Lung (tissue), 11 donors: ENCODE measurements at regions not wholly inside any gene's neighbourhood (a gene's known extent, or its start where the extent isn't known, plus 50 kb on each side); places are given as distances from the start of the nearest gene placed in this dataset.

Experiments
- ATAC-seq: fragments of 200-7000 bp; cut with Tn5 transposase; one replicate; pipeline ENCODE4 v1.9.1; 2020; ENCODE audit warnings: moderate number of reproducible peaks; ENCODE audit not compliant: insufficient read depth, low FRiP score
- DNase-seq, 3 donors: peaks; one replicate each; pipeline ENCODE4 v3.0.0-alpha.2; 2013 to 2017
- H3K27ac ChIP-seq, 2 donors: one replicate each; pipeline ENCODE4 v1.5.1; 2013; ENCODE audit warnings: mild to moderate bottlenecking in 2 of 2, moderate library complexity in 2 of 2, control low read depth in 1 of 2, inconsistent platforms in 1 of 2, low read depth in 1 of 2, low read length in 1 of 2
- H3K27me3 ChIP-seq, 3 donors: one replicate each; pipeline ENCODE4 v1.5.1; 2013; ENCODE audit warnings: low read length in 2 of 3; ENCODE audit not compliant: control insufficient read depth in 3 of 3, insufficient read depth in 3 of 3
- H3K36me3 ChIP-seq, 4 donors: one replicate each; pipeline ENCODE4 v1.5.1; 2013; ENCODE audit warnings: low read length in 4 of 4, mild to moderate bottlenecking in 1 of 4, moderate library complexity in 1 of 4; ENCODE audit not compliant: control insufficient read depth in 4 of 4, insufficient read depth in 4 of 4
- H3K4me1 ChIP-seq, 5 donors: one replicate each; pipeline ENCODE4 v1.5.1; 2013; ENCODE audit warnings: low read length in 5 of 5, mild to moderate bottlenecking in 2 of 5, moderate library complexity in 1 of 5; ENCODE audit not compliant: control insufficient read depth in 5 of 5, insufficient read depth in 5 of 5
- H3K4me3 ChIP-seq: one replicate; pipeline ENCODE4 v1.5.1; 2013; ENCODE audit warnings: mild to moderate bottlenecking, control low read depth, moderate library complexity
- H3K9ac ChIP-seq, 2 donors: one replicate each; pipeline ENCODE4 v1.5.1; 2013; ENCODE audit warnings: low read length in 2 of 2, control low read depth in 1 of 2; ENCODE audit not compliant: insufficient read depth in 1 of 2
- H3K9me3 ChIP-seq, 4 donors: one replicate each; pipeline ENCODE4 v1.5.1; 2013; ENCODE audit warnings: low read length in 3 of 4, mild to moderate bottlenecking in 1 of 4, moderate library complexity in 1 of 4; ENCODE audit not compliant: control insufficient read depth in 4 of 4, insufficient read depth in 3 of 4
- CTCF ChIP-seq: IDR thresholded peaks from 2 replicates; pipeline ENCODE4 v1.5.1; 2012; ENCODE audit warnings: mild to moderate bottlenecking; ENCODE audit errors: control extremely low read depth, extremely low read depth
- WGBS, 2 donors: extraction: QIAGEN DNeasy Blood & Tissue Kit; methylation state at CpG; one replicate each; pipeline ENCODE4 v1.1.7; 2013; 5-methylcytosine and 5-hydroxymethylcytosine counted together
- donor health status: control.
- donor health status: control.
- donor health status: Bipolar disorder and iron deficiency.
- donor health status: healthy.
- donor health status: DM: yes; HTN: yes; CAD: no.

- TF ChIP-seq CTCF: no peak
- ATAC-seq (no peak), DNase-seq (no peak)
- Histone ChIP-seq H3K27me3 (no peaks in the 10 kb centered on the region), H3K27ac (no peak overlapping the region), H3K36me3 (no peaks in the 10 kb centered on the region), H3K4me3 (no peak overlapping the region), H3K9me3 (no peaks in the 10 kb centered on the region), H3K4me1 (peaks cover 0 to 2% (median 0%) of the 10 kb centered on the region in 5 donors), H3K9ac (no peak overlapping the region)
- 74 to 86% methylated on average over 7 of the region's 7 CpGs for WGBS, 2 donors
These were observed 88.9 kb upstream of the TPRG1 start for GRCh38 chr3:189082666-189083427.

GRCh38 chr3:189084620-189085019 lies 87.2 kb upstream of the TPRG1 start:
- DNase-seq (no peak), ATAC-seq (no peak)
- no peak for TF ChIP-seq CTCF
- no peaks in the 10 kb centered on the region for H3K4me1 ChIP-seq
- H3K9me3 ChIP-seq: no peaks in the 10 kb centered on the region
- 57 to 66% methylated on average over 4 of the region's 4 CpGs for WGBS, 2 donors
- H3K4me3 ChIP-seq: no peak overlapping the region
- H3K27me3 ChIP-seq: no peaks in the 10 kb centered on the region
- no peak overlapping the region for H3K9ac ChIP-seq
- H3K27ac ChIP-seq: no peak overlapping the region
- no peaks in the 10 kb centered on the region for H3K36me3 ChIP-seq

- no peaks in the 10 kb centered on the region for H3K9me3 ChIP-seq
- H3K9ac ChIP-seq: no peak overlapping the region
- DNase-seq (no peak), ATAC-seq (no peak)
- H3K4me3 ChIP-seq: no peak overlapping the region
- no peak for TF ChIP-seq CTCF
- H3K4me1 ChIP-seq: no peaks in the 10 kb centered on the region
- WGBS, 2 donors: 76 to 83% methylated on average over 4 of the region's 4 CpGs
- no peaks in the 10 kb centered on the region for H3K27me3 ChIP-seq
- H3K27ac ChIP-seq: no peak overlapping the region
- H3K36me3 ChIP-seq: no peaks in the 10 kb centered on the region
These were observed 79.2 kb upstream of the TPRG1 start for GRCh38 chr3:189092547-189092946.

GRCh38 chr3:189094539-189094938 lies 77.2 kb upstream of the TPRG1 start:
- Histone ChIP-seq H3K36me3 (no peaks in the 10 kb centered on the region), H3K9ac (no peak overlapping the region), H3K4me1 (peaks cover 0 to 7% (median 3%) of the 10 kb centered on the region in 5 donors), H3K9me3 (no peaks in the 10 kb centered on the region), H3K4me3 (no peak overlapping the region), H3K27me3 (no peaks in the 10 kb centered on the region), H3K27ac (no peak overlapping the region)
- no peak for TF ChIP-seq CTCF
- no peak for DNase-seq
- no peak for ATAC-seq
- WGBS, 2 donors: 81 to 90% methylated on average over 6 of the region's 6 CpGs
